IMR-90 (cell line): ENCODE measurements at regions not wholly inside any gene's neighbourhood (a gene's known extent, or its start where the extent isn't known, plus 50 kb on each side); places are given as distances from the start of the nearest gene placed in this dataset.

ENCODE experiments used
- ATAC-seq: fragments of 200-7000 bp; cut with Tn5 transposase; 2 replicates; pipeline ENCODE4 v1.9.1; 2020; ENCODE audit warnings: low read depth, mild to moderate bottlenecking, moderate library complexity
- BruUV-seq: library from RNA; stranded (reverse); fragments of 400-500 nt; replicated peaks from 2 replicates; lab custom pipeline; 2021; lab: Mats Ljungman, UMichigan
- CTCF ChIA-PET: fragments of 300-600 bp; formaldehyde crosslinking; extraction: SDS; loops from one replicate; lab custom pipeline; 2021; ENCODE audit warnings: antibody characterized with exemption; lab: Yijun Ruan, JAX
- POLR2A ChIA-PET: fragments of 300-600 bp; sonication (Branson Sonifier 250); formaldehyde crosslinking; loops from one replicate; lab custom pipeline; 2022; ENCODE audit warnings: antibody characterized with exemption; ENCODE audit not compliant: unreplicated experiment; lab: Charles Lee
- DNase-seq: peaks from one replicate; pipeline ENCODE4 v3.0.0; 2013
- H2AFZ ChIP-seq: replicated peaks from 2 replicates; pipeline ENCODE3; 2013; ENCODE audit warnings: low read length, mild to moderate bottlenecking; ENCODE audit not compliant: poor library complexity
- H2AK5ac ChIP-seq: 2 replicates; pipeline ENCODE4 v1.6.1; 2013; ENCODE audit warnings: low read depth, low read length, inconsistent platforms
- H2AK9ac ChIP-seq: replicated peaks from 2 replicates; pipeline ENCODE3; 2013; ENCODE audit warnings: mild to moderate bottlenecking, low read depth, low read length, moderate library complexity; ENCODE audit not compliant: poor library complexity
- H2BK120ac ChIP-seq: 2 replicates; pipeline ENCODE4 v1.6.1; 2013; ENCODE audit warnings: low read depth, low read length, inconsistent platforms
- H2BK15ac ChIP-seq: 3 replicates; pipeline ENCODE4 v1.6.1; 2013; ENCODE audit warnings: low read depth, low read length, inconsistent platforms
- H2BK20ac ChIP-seq: 2 replicates; pipeline ENCODE4 v1.6.1; 2013; ENCODE audit warnings: low read depth, mild to moderate bottlenecking, inconsistent platforms, low read length, moderate library complexity
- H2BK5ac ChIP-seq: 2 replicates; pipeline ENCODE4 v1.6.1; 2013; ENCODE audit warnings: mild to moderate bottlenecking, low read depth, low read length, inconsistent platforms; ENCODE audit not compliant: poor library complexity, severe bottlenecking
- H3K14ac ChIP-seq: replicated peaks from 2 replicates; pipeline ENCODE4 v1.6.1; 2013; ENCODE audit warnings: low read depth, low read length, inconsistent platforms
- H3K18ac ChIP-seq: 2 replicates; pipeline ENCODE4 v1.6.1; 2013; ENCODE audit warnings: low read depth, low read length, control low read depth
- H3K23ac ChIP-seq: 2 replicates; pipeline ENCODE4 v1.6.1; 2013; ENCODE audit warnings: low read depth, low read length, inconsistent platforms
- H3K27ac ChIP-seq: 2 replicates; pipeline ENCODE4 v1.5.1; 2013; ENCODE audit warnings: mild to moderate bottlenecking, control low read depth, low read length; ENCODE audit not compliant: insufficient read depth
- H3K27me3 ChIP-seq: 2 replicates; pipeline ENCODE4 v1.6.1; 2013; ENCODE audit warnings: low read length; ENCODE audit not compliant: control insufficient read depth, insufficient read depth
- H3K36me3 ChIP-seq: 2 replicates; pipeline ENCODE4 v1.6.1; 2013; ENCODE audit warnings: low read length, mixed read lengths; ENCODE audit not compliant: control insufficient read depth, insufficient read depth
- H3K4ac ChIP-seq: 2 replicates; pipeline ENCODE4 v1.6.1; 2013; ENCODE audit warnings: low read depth, low read length, inconsistent platforms
- H3K4me1 ChIP-seq: 2 replicates; pipeline ENCODE4 v1.6.1; 2013; ENCODE audit warnings: low read length, mixed read lengths; ENCODE audit not compliant: control insufficient read depth, insufficient read depth
- H3K4me2 ChIP-seq: 2 replicates; pipeline ENCODE4 v1.6.1; 2013; ENCODE audit warnings: low read depth, mild to moderate bottlenecking, control low read depth, low read length, moderate library complexity
- H3K4me3 ChIP-seq: 2 replicates; pipeline ENCODE4 v1.5.1; 2013; ENCODE audit warnings: low read depth, mild to moderate bottlenecking, control low read depth, low read length, moderate library complexity; ENCODE audit not compliant: insufficient read depth
- H3K56ac ChIP-seq: 2 replicates; pipeline ENCODE4 v1.6.1; 2013; ENCODE audit warnings: low read length, inconsistent platforms; ENCODE audit not compliant: insufficient read depth; ENCODE audit errors: extremely low read depth
- H3K79me1 ChIP-seq, 2 experiments: 2 replicates each; pipeline ENCODE4 v1.6.1; 2013; ENCODE audit warnings: low read length in 2 of 2, inconsistent platforms in 1 of 2, low read depth in 1 of 2
- H3K9ac ChIP-seq: 2 replicates; pipeline ENCODE4 v1.6.1; 2013; ENCODE audit warnings: low read depth, low read length, control low read depth
- H3K9me1 ChIP-seq: 2 replicates; pipeline ENCODE4 v1.6.1; 2013; ENCODE audit warnings: low read length, inconsistent platforms; ENCODE audit not compliant: insufficient read depth
- H3K9me3 ChIP-seq: 2 replicates; pipeline ENCODE4 v1.6.1; 2013; ENCODE audit warnings: low read length; ENCODE audit not compliant: control insufficient read depth, insufficient read depth
- H4K20me1 ChIP-seq: 2 replicates; pipeline ENCODE4 v1.6.1; 2013; ENCODE audit warnings: low read length, inconsistent platforms; ENCODE audit not compliant: insufficient read depth
- H4K5ac ChIP-seq: 2 replicates; pipeline ENCODE4 v1.6.1; 2013; ENCODE audit warnings: mild to moderate bottlenecking, low read depth, low read length, control low read depth
- H4K8ac ChIP-seq, 2 experiments: 2 replicates each; pipeline ENCODE4 v1.6.1; 2013; ENCODE audit warnings: low read depth in 2 of 2, low read length in 2 of 2, control low read depth in 1 of 2, inconsistent platforms in 1 of 2
- H4K91ac ChIP-seq: 2 replicates; pipeline ENCODE4 v1.6.1; 2013; ENCODE audit warnings: low read depth, low read length, inconsistent platforms; ENCODE audit not compliant: insufficient read depth
- CHD1 ChIP-seq: IDR thresholded peaks from 2 replicates; pipeline ENCODE4 v1.6.1; 2012; ENCODE audit warnings: low read depth, low read length, improper control_type of control experiment
- FOS ChIP-seq: fragments of 150-350 bp; IDR thresholded peaks from 2 replicates; pipeline ENCODE4 v1.6.1; 2016; ENCODE audit warnings: low read depth, low read length
- MAFK ChIP-seq: IDR thresholded peaks from 2 replicates; pipeline ENCODE4 v1.6.1; 2012; ENCODE audit warnings: low read depth, low read length, improper control_type of control experiment
- MXI1 ChIP-seq: IDR thresholded peaks from 2 replicates; pipeline ENCODE4 v1.6.1; 2012; ENCODE audit warnings: low read depth, mild to moderate bottlenecking, low read length, moderate library complexity, borderline replicate concordance
- NFE2L2 ChIP-seq: fragments of 150-350 bp; IDR thresholded peaks from 2 replicates; pipeline ENCODE4 v1.6.1; 2016; ENCODE audit warnings: low read depth, mild to moderate bottlenecking, low read length
- POLR2A ChIP-seq: IDR thresholded peaks from 2 replicates; pipeline ENCODE4 v1.6.1; 2012; ENCODE audit warnings: mild to moderate bottlenecking, low read depth, low read length
- RAD21 ChIP-seq: IDR thresholded peaks from 2 replicates; pipeline ENCODE4 v1.6.1; 2012; ENCODE audit warnings: low read length, improper control_type of control experiment
- RFX5 ChIP-seq: IDR thresholded peaks from 2 replicates; pipeline ENCODE4 v1.8.0; 2012; ENCODE audit warnings: low read depth, mild to moderate bottlenecking, low read length, moderate library complexity
- SMC3 ChIP-seq: fragments of 150-350 bp; IDR thresholded peaks from 2 replicates; pipeline ENCODE4 v1.6.1; 2016; ENCODE audit warnings: low read depth, mild to moderate bottlenecking, antibody characterized with exemption, low read length, moderate library complexity
- WGBS, 2 experiments: methylation state at CpG; one replicate each; pipeline versions ENCODE4 v1.1.5 to v1.1.7; 2013; ENCODE audit warnings: missing lambda C conversion rate in 2 of 2; ENCODE audit not compliant: insufficient read length in 1 of 2; ENCODE audit errors: extremely low coverage in 2 of 2; 5-methylcytosine and 5-hydroxymethylcytosine counted together
- dilution Hi-C: fragments of 300-500 bp; cut with HindIII; formaldehyde crosslinking; loops from one replicate; pipeline ENCODE4 v1.14.3; 2018; ENCODE audit warnings: low sequenced_read_pairs; ENCODE audit not compliant: unreplicated experiment
- in situ Hi-C: fragments of 300-500 bp; cut with MboI; formaldehyde crosslinking; loops from 3 replicates; pipeline ENCODE4 v1.14.3; 2019; ENCODE audit warnings: low sequenced_read_pairs, inconsistent platforms, mixed read lengths
- intact Hi-C: fragments of 100-400 bp; cut with micrococcal nuclease; formaldehyde crosslinking; loops from 2 replicates; pipeline ENCODE4 v1.10.0; 2022
- TF ChIP-seq, protein P1 (sequence below): fragments of 150-350 bp; IDR thresholded peaks from 2 replicates; pipeline ENCODE4 v1.6.1; 2016; ENCODE audit warnings: low read depth, mild to moderate bottlenecking, low read length, moderate library complexity, borderline replicate concordance
- TF ChIP-seq, protein P2 (sequence below): conservative IDR thresholded peaks from 2 replicates; pipeline ENCODE4 v1.5.1; 2012; ENCODE audit warnings: mild to moderate bottlenecking, low read depth, low read length, improper control_type of control experiment

DNA sequence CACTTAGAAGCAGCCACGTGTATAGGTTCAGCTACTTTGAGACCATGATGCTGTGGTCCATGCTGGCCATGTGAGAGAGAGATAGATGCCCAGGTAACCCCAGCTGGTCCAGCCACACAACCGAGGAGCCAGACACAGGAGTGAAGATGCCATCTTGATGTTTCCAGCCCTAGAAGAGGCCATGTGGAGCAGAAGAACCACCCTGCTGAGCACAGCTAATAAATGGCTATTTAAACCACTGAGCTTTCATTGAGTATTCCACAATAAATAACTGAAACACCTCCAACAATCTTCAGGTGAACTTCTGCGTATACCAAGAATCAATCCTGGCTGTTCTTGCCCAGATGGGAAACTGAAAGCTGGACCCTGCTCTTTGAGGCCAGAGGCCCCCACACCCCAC is 84.0 kb upstream of the GSC start:
- Histone ChIP-seq H4K5ac (no peak overlapping the region), H3K4me3 (no peak overlapping the region), H2BK5ac (no peak overlapping the region), H3K4me2 (no peak overlapping the region), H3K56ac (no peak overlapping the region), H2AK9ac (no peak overlapping the region), H3K9me1 (no peaks in the 10 kb centered on the region), H3K9ac (no peak overlapping the region), H3K4me1 (no peaks in the 10 kb centered on the region), H3K79me1 (no peaks in the 10 kb centered on the region), H2BK20ac (no peak overlapping the region), H2AK5ac (no peak overlapping the region), H3K14ac (no peak overlapping the region), H3K27me3 (no peaks in the 10 kb centered on the region), H2AFZ (no peak overlapping the region), H2BK120ac (no peak overlapping the region), H4K8ac (no peak overlapping the region), H3K23ac (no peak overlapping the region), H2BK15ac (no peak overlapping the region), H3K27ac (no peak overlapping the region), H4K20me1 (no peaks in the 10 kb centered on the region), H3K9me3 (peaks cover 17% of the 10 kb centered on the region), H3K4ac (no peak overlapping the region), H3K36me3 (no peaks in the 10 kb centered on the region), H3K18ac (no peak overlapping the region), H4K91ac (no peak overlapping the region)
- WGBS, 2 experiments, result no CpG with 5 or more reads among the region's 3 CpGs
- intact Hi-C loops (no loop called here), dilution Hi-C loops (no loop called here), in situ Hi-C loops (no loop called here)
- ATAC-seq (no peak), DNase-seq (no peak)
- no peak for TF ChIP-seq RAD21
- no peak for TF ChIP-seq FOS
- TF ChIP-seq, protein P1, sequence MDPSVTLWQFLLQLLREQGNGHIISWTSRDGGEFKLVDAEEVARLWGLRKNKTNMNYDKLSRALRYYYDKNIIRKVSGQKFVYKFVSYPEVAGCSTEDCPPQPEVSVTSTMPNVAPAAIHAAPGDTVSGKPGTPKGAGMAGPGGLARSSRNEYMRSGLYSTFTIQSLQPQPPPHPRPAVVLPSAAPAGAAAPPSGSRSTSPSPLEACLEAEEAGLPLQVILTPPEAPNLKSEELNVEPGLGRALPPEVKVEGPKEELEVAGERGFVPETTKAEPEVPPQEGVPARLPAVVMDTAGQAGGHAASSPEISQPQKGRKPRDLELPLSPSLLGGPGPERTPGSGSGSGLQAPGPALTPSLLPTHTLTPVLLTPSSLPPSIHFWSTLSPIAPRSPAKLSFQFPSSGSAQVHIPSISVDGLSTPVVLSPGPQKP, result no peak
- no peak for TF ChIP-seq NFE2L2
- TF ChIP-seq POLR2A, result no peak
- no peak for TF ChIP-seq SMC3
- TF ChIP-seq CHD1, result no peak
- TF ChIP-seq, protein P2, sequence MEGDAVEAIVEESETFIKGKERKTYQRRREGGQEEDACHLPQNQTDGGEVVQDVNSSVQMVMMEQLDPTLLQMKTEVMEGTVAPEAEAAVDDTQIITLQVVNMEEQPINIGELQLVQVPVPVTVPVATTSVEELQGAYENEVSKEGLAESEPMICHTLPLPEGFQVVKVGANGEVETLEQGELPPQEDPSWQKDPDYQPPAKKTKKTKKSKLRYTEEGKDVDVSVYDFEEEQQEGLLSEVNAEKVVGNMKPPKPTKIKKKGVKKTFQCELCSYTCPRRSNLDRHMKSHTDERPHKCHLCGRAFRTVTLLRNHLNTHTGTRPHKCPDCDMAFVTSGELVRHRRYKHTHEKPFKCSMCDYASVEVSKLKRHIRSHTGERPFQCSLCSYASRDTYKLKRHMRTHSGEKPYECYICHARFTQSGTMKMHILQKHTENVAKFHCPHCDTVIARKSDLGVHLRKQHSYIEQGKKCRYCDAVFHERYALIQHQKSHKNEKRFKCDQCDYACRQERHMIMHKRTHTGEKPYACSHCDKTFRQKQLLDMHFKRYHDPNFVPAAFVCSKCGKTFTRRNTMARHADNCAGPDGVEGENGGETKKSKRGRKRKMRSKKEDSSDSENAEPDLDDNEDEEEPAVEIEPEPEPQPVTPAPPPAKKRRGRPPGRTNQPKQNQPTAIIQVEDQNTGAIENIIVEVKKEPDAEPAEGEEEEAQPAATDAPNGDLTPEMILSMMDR, result no peak
- no peak for TF ChIP-seq MAFK
- no peak for TF ChIP-seq RFX5
- TF ChIP-seq MXI1, result no peak
- no TSS peak for BruUV-seq
- ChIA-PET CTCF (interaction anchor here (0.6 kb wide), 1 partner anchor 18 kb away, joined by 3 read pairs; no protein-coding TSS in a partner anchor), POLR2A (no interaction called here)
